Skin epidermis (tissue), 12 donors: ENCODE measurements at regions not wholly inside any gene's neighbourhood (a gene's known extent, or its start where the extent isn't known, plus 50 kb on each side); places are given as distances from the start of the nearest gene placed in this dataset.

ENCODE experiments used
- H3K27ac ChIP-seq, 21 experiments: fragments of 200-600 bp; sonication (generic) in 11 of 21; one replicate each; pipeline ENCODE4 v1.5.0; 2020; ENCODE audit warnings: mild to moderate bottlenecking in 3 of 21, inconsistent platforms in 2 of 21, moderate library complexity in 2 of 21
- H3K4me3 ChIP-seq, 7 experiments: fragments of 200-600 bp; sonication (generic) in 2 of 7; one replicate each; pipeline ENCODE4 v1.5.0; 2020; ENCODE audit warnings: inconsistent platforms in 2 of 7, mild to moderate bottlenecking in 2 of 7, moderate library complexity in 1 of 7

- H3K4me3 ChIP-seq, result no peak overlapping the region
- H3K27ac ChIP-seq, result no peak overlapping the region
These were observed 867.6 kb downstream of the EPHA3 start for GRCh38 chr3:89974903-89975519.

GRCh38 chr3:89983449-89983848 is 876.0 kb downstream of the EPHA3 start:
- no peak overlapping the region for H3K27ac ChIP-seq
- no peak overlapping the region for H3K4me3 ChIP-seq

- no peak overlapping the region for H3K4me3 ChIP-seq
- no peak overlapping the region for H3K27ac ChIP-seq
These were observed 897.9 kb downstream of the EPHA3 start for GRCh38 chr3:90005281-90005847.

- Histone ChIP-seq H3K4me3 (no peak overlapping the region), H3K27ac (no peak overlapping the region)
These were observed 900.5 kb downstream of the EPHA3 start for GRCh38 chr3:90007778-90008499.

GRCh38 chr3:90010341-90010740 is 902.9 kb downstream of the EPHA3 start:
- Histone ChIP-seq H3K27ac (no peak overlapping the region), H3K4me3 (no peak overlapping the region)

GRCh38 chr3:90011131-90011530 is 903.7 kb downstream of the EPHA3 start:
- H3K4me3 ChIP-seq, result no peak overlapping the region
- H3K27ac ChIP-seq, result no peak overlapping the region

- Histone ChIP-seq H3K27ac (no peak overlapping the region), H3K4me3 (no peak overlapping the region)
These were observed 904.2 kb downstream of the EPHA3 start for GRCh38 chr3:90011596-90011995.

- no peak overlapping the region for H3K27ac ChIP-seq
- H3K4me3 ChIP-seq, result no peak overlapping the region
These were observed 904.6 kb downstream of the EPHA3 start for GRCh38 chr3:90011996-90012395.

GRCh38 chr3:90015688-90016356 is 908.4 kb downstream of the EPHA3 start:
- Histone ChIP-seq H3K4me3 (no peak overlapping the region), H3K27ac (peak overlapping the region in 3 of 21 experiments; percentile 29 to 48 (median 43))

- Histone ChIP-seq H3K27ac (no peak overlapping the region), H3K4me3 (no peak overlapping the region)
These were observed 909.1 kb downstream of the EPHA3 start for GRCh38 chr3:90016555-90016954.

GRCh38 chr3:90018779-90019178 is 911.4 kb downstream of the EPHA3 start:
- Histone ChIP-seq H3K27ac (no peak overlapping the region), H3K4me3 (no peak overlapping the region)

GRCh38 chr3:90025019-90025418 is 917.6 kb downstream of the EPHA3 start:
- Histone ChIP-seq H3K4me3 (no peak overlapping the region), H3K27ac (no peak overlapping the region)

GRCh38 chr3:90026406-90026805 is 919.0 kb downstream of the EPHA3 start:
- Histone ChIP-seq H3K4me3 (no peak overlapping the region), H3K27ac (no peak overlapping the region)

GRCh38 chr3:90031121-90031520 is 923.7 kb downstream of the EPHA3 start:
- H3K4me3 ChIP-seq, result no peak overlapping the region
- no peak overlapping the region for H3K27ac ChIP-seq

- no peak overlapping the region for H3K4me3 ChIP-seq
- no peak overlapping the region for H3K27ac ChIP-seq
These were observed 925.7 kb downstream of the EPHA3 start for GRCh38 chr3:90032980-90033641.

- Histone ChIP-seq H3K4me3 (no peak overlapping the region), H3K27ac (no peak overlapping the region)
These were observed 926.6 kb downstream of the EPHA3 start for GRCh38 chr3:90034038-90034437.

- Histone ChIP-seq H3K4me3 (no peak overlapping the region), H3K27ac (no peak overlapping the region)
These were observed 928.2 kb downstream of the EPHA3 start for GRCh38 chr3:90035643-90036042.

GRCh38 chr3:90036939-90037469 is 929.6 kb downstream of the EPHA3 start:
- no peak overlapping the region for H3K27ac ChIP-seq
- no peak overlapping the region for H3K4me3 ChIP-seq

- H3K4me3 ChIP-seq, result no peak overlapping the region
- H3K27ac ChIP-seq, result no peak overlapping the region
These were observed 932.6 kb downstream of the EPHA3 start for GRCh38 chr3:90039994-90040393.

GRCh38 chr3:90040554-90040953 is 933.1 kb downstream of the EPHA3 start:
- H3K4me3 ChIP-seq, result no peak overlapping the region
- no peak overlapping the region for H3K27ac ChIP-seq
